Adrenal gland (tissue), 9 donors: ENCODE measurements at regions not wholly inside any gene's neighbourhood (a gene's known extent, or its start where the extent isn't known, plus 50 kb on each side); places are given as distances from the start of the nearest gene placed in this dataset.

Experiments
- DNase-seq, 7 donors: peaks; one replicate each; pipeline ENCODE4 v3.0.0-alpha.2; 2019 to 2020
- H3K27ac ChIP-seq, 5 donors: fragments of 200-600 bp; sonication (generic) in 4 of 5; 1 replicate in 3 of 5; 2 replicates in 2 of 5; pipeline versions ENCODE4 v1.5.1 to v1.8.0; 2016 to 2020; ENCODE audit warnings: mild to moderate bottlenecking in 1 of 5
- H3K27me3 ChIP-seq: fragments of 200-600 bp; 2 replicates; pipeline ENCODE4 v1.8.0; 2021
- H3K36me3 ChIP-seq, 2 donors: fragments of 200-600 bp; replicated peaks in 1 of 2; 1 replicate in 1 of 2; 2 replicates in 1 of 2; pipeline versions ENCODE4 v1.5.1 to v1.8.0; 2018 to 2022
- H3K4me1 ChIP-seq, 2 donors: fragments of 200-600 bp; replicated peaks in 1 of 2; 1 replicate in 1 of 2; 2 replicates in 1 of 2; pipeline versions ENCODE4 v1.5.1 to v1.8.0; 2018 to 2021
- H3K4me3 ChIP-seq, 4 donors: fragments of 200-600 bp; sonication (generic) in 3 of 4; one replicate each; pipeline ENCODE4 v1.5.1; 2016 to 2018
- H3K9me3 ChIP-seq, 3 donors: fragments of 200-600 bp; sonication (generic) in 1 of 3; replicated peaks in 1 of 3; 1 replicate in 2 of 3; 2 replicates in 1 of 3; pipeline versions ENCODE4 v1.5.1 to v1.8.0; 2016 to 2021
- POLR2A ChIP-seq, 2 donors: fragments of 450-650 bp; IDR thresholded peaks; one replicate each; pipeline ENCODE4 v1.6.1; 2017; ENCODE audit warnings: antibody characterized with exemption in 2 of 2, mild to moderate bottlenecking in 2 of 2, moderate library complexity in 1 of 2
- WGBS, 4 donors: extraction: QIAGEN DNeasy Blood & Tissue Kit in 2 of 4; methylation state at CpG; one replicate each; pipeline versions ENCODE4 v1.1.5 to v1.1.7; 2013 to 2017; 5-methylcytosine and 5-hydroxymethylcytosine counted together
- intact Hi-C, 2 donors: fragments of 100-400 bp; cut with DNase I; formaldehyde crosslinking; loops; one replicate each; pipeline versions ENCODE4 v1.14.1 to v1.15.0; 2022 to 2023
- TF ChIP-seq, protein P1 (sequence below), 6 experiments: fragments of 450-650 bp in 4 of 6; fragments of 200-600 bp in 2 of 6; sonication (generic) in 1 of 6; IDR thresholded peaks; 1 replicate in 5 of 6; 2 replicates in 1 of 6; pipeline versions ENCODE4 v1.5.1 to v1.8.0; 2016 to 2021; ENCODE audit warnings: antibody characterized with exemption in 6 of 6, mild to moderate bottlenecking in 2 of 6, moderate library complexity in 1 of 6
- donor health status: healthy with polysubstance abuse.
- donor health status: Bipolar disorder and iron deficiency.
- donor health status: DM: yes; HTN: yes; CAD: no.
- donor health status: DM: no; HTN: no; CAD: no.
- donor health status: DM: no; HTN: no; CAD: no.

DNA sequence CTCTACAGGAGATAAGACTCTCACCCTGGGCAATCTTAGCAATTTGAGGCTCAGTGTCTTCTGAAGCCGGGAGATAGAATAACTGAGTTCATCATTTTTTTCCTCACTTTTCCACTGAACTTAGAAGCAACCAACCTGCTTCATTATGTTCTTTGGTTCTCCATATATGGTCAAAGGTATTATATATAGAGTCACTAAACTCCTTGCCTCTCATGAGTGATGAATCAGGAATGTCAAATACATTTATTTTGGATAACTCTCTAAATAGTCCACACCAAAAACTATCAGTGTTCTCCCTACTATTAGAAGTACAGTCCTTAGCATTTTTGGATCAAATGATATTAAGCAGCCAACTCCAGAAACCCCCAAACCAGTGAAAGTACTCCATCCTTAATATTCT is 421.5 kb upstream of the EPHA5 start:
- no peak for DNase-seq
- Histone ChIP-seq H3K9me3 (no peaks in the 10 kb centered on the region), H3K4me1 (no peaks in the 10 kb centered on the region), H3K27me3 (no peaks in the 10 kb centered on the region), H3K4me3 (no peak overlapping the region), H3K27ac (no peak overlapping the region), H3K36me3 (no peaks in the 10 kb centered on the region)
- intact Hi-C loops, result no loop called here
- no peak for TF ChIP-seq POLR2A (IDR thresholded peaks at IDR 0.05)
- TF ChIP-seq, protein P1, sequence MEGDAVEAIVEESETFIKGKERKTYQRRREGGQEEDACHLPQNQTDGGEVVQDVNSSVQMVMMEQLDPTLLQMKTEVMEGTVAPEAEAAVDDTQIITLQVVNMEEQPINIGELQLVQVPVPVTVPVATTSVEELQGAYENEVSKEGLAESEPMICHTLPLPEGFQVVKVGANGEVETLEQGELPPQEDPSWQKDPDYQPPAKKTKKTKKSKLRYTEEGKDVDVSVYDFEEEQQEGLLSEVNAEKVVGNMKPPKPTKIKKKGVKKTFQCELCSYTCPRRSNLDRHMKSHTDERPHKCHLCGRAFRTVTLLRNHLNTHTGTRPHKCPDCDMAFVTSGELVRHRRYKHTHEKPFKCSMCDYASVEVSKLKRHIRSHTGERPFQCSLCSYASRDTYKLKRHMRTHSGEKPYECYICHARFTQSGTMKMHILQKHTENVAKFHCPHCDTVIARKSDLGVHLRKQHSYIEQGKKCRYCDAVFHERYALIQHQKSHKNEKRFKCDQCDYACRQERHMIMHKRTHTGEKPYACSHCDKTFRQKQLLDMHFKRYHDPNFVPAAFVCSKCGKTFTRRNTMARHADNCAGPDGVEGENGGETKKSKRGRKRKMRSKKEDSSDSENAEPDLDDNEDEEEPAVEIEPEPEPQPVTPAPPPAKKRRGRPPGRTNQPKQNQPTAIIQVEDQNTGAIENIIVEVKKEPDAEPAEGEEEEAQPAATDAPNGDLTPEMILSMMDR (IDR thresholded peaks at IDR 0.05), result no peak
- WGBS, 4 donors, result 56 to 79% (median 64%) methylated on average over 1 of the region's 1 CpG

DNA sequence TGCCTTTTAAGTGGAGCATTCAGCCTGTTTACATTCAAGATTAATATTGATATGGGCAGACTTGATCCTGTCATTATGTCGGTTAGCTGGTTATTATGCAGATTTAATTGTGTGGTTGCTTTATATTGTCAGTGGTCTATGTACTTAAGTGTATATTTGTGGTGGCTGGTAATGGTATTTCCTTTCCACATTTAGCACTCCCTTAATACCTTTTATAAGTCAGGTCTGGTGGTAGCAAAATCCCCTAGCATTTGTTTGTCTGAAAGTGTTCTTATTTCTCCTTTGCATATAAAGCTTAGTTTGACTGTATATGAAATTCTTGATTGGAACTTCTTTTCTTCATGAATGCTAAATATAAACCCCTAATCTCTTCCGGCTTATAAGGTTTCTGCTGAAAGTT is 403.7 kb upstream of the EPHA5 start:
- H3K27ac ChIP-seq, result no peak overlapping the region

DNA sequence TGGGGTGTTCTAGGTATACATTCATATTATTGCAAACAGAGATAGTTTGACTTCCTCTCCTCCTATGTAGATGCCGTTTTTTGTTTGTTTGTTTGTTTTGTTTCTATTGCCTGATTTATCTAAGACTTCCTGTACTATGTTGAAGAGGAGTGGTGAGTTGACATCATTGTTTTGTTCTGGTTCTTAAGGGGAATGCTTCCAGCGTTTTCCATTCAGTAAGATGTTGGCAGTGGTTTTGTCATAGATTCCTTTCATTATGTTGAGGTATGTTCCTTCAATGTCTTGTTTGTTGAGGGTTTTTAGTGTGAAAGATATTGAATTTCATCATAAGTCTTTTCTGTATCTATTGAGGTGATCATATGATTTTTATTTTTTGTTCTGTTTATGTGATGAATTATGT is 401.6 kb upstream of the EPHA5 start:
- 41 to 61% (median 55%) methylated on average over 2 of the region's 2 CpGs for WGBS, 4 donors
- H3K4me1 ChIP-seq, result no peaks in the 10 kb centered on the region
- H3K9me3 ChIP-seq, result no peaks in the 10 kb centered on the region
- no peak overlapping the region for H3K4me3 ChIP-seq
- no peaks in the 10 kb centered on the region for H3K36me3 ChIP-seq
- no peak for TF ChIP-seq POLR2A (IDR thresholded peaks at IDR 0.05)
- TF ChIP-seq, protein P1 (IDR thresholded peaks at IDR 0.05), result no peak
- no peak for DNase-seq
- H3K27ac ChIP-seq, result no peak overlapping the region
- H3K27me3 ChIP-seq, result no peaks in the 10 kb centered on the region
- intact Hi-C loops, result no loop called here

More for the DNA sequence above, 403.7 kb upstream of the EPHA5 start:
- DNase-seq, result no peak
- Histone ChIP-seq H3K4me1 (no peaks in the 10 kb centered on the region), H3K4me3 (no peak overlapping the region), H3K27me3 (no peaks in the 10 kb centered on the region), H3K9me3 (no peaks in the 10 kb centered on the region), H3K36me3 (no peaks in the 10 kb centered on the region)
- no peak for TF ChIP-seq POLR2A (IDR thresholded peaks at IDR 0.05)
- TF ChIP-seq, protein P1 (IDR thresholded peaks at IDR 0.05), result no peak
- WGBS, 4 donors, result 77 to 92% (median 82%) methylated on average over 2 of the region's 2 CpGs
- intact Hi-C loops, result no loop called here

GRCh38 chr4:66062921-66063320 is 392.6 kb upstream of the EPHA5 start:
- no peak overlapping the region for H3K4me3 ChIP-seq
- H3K9me3 ChIP-seq, result peaks cover 0 to 4% (median 0%) of the 10 kb centered on the region in 3 donors
- intact Hi-C loops, result no loop called here
- H3K27ac ChIP-seq, result no peak overlapping the region
- no peaks in the 10 kb centered on the region for H3K4me1 ChIP-seq
- no peaks in the 10 kb centered on the region for H3K27me3 ChIP-seq
- DNase-seq, result no peak
- TF ChIP-seq, protein P1 (IDR thresholded peaks at IDR 0.05), result no peak
- TF ChIP-seq POLR2A (IDR thresholded peaks at IDR 0.05), result no peak
- no peaks in the 10 kb centered on the region for H3K36me3 ChIP-seq
